SK-N-MC (cell line): ENCODE measurements at regions not wholly inside any gene's neighbourhood (a gene's known extent, or its start where the extent isn't known, plus 50 kb on each side); places are given as distances from the start of the nearest gene placed in this dataset.

Experiments used
- EZH2 ChIP-seq: fragments of 200-600 bp; sonication (generic); IDR thresholded peaks from one replicate; pipeline ENCODE4 v1.6.1; 2017; ENCODE audit warnings: antibody characterized with exemption
- POLR2AphosphoS5 ChIP-seq: IDR thresholded peaks from 2 replicates; pipeline ENCODE4 v1.6.1; 2012; ENCODE audit warnings: mild to moderate bottlenecking, low read depth, low read length, borderline replicate concordance

- no peak for TF ChIP-seq EZH2
- no peak for TF ChIP-seq POLR2AphosphoS5
These were observed 50.3 kb upstream of the CXCL12 start for GRCh38 chr10:44435196-44435595.
